GM18511 (cell line): ENCODE measurements at regions not wholly inside any gene's neighbourhood (a gene's known extent, or its start where the extent isn't known, plus 50 kb on each side); places are given as distances from the start of the nearest gene placed in this dataset.

Experiments used
- ATAC-seq: cut with Tn5 transposase; IDR thresholded peaks from one replicate; pipeline ENCODE4 v1.9.1; 2021; ENCODE audit warnings: mild to moderate bottlenecking, moderate library complexity; ENCODE audit not compliant: unreplicated experiment

- no peak for ATAC-seq
Measured at GRCh38 chr14:83462759-83463158, 1929.1 kb upstream of the SEL1L start.

DNA sequence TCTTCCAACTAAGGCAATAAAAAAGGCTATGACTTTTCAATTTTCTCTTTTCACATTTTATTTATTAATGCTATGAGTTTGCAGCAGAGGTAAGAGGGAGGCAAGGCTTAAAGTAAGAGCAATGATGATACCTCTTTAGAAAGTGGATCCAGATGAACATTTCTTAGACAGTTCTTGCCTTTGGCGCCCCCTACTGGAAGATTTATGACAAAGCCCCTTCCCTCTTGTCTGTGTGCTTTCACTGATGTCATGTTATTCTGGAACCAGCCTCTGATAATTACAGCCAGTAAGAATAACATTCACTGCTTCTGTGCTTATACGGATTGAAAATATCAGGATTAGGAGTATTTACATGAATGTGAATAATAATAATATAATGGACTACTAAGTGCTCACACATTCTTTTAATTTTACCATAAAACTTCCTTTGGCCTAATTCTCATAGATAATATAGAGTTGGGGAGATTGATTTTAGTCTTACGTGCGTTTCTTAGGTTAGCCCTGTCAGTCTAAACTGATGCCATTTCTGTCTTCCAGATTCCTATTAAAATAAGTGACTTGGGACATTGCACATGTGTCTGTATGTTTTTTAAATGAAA lies 1929.9 kb upstream of the SEL1L start:
- no peak for ATAC-seq

- no peak for ATAC-seq
Measured at GRCh38 chr14:83467811-83468210, 1934.2 kb upstream of the SEL1L start.

GRCh38 chr14:83470466-83470865 lies 1936.8 kb upstream of the SEL1L start:
- no peak for ATAC-seq

GRCh38 chr14:83470959-83471695 lies 1937.5 kb upstream of the SEL1L start:
- ATAC-seq: no peak

GRCh38 chr14:83473416-83474235 lies 1940.0 kb upstream of the SEL1L start:
- no peak for ATAC-seq

DNA sequence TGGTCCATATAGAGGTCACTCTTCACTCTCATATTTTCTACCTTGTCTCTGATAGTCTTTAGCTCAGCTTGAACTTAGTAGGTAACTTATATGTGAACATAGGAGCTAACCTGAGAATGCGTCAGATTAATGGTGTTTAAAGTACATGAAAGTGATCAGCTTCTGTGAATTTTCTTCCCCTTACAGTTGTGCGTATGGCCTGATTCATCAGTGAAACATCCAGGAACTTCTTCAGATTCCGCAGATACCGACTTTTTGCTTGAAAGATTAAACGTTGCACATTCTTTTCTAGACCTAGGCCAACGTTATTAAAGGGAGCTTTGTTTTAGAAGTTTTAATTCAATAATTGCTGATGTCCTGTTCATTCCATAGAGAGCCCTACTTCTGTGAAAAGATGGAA lies 1945.1 kb upstream of the SEL1L start:
- ATAC-seq: no peak

DNA sequence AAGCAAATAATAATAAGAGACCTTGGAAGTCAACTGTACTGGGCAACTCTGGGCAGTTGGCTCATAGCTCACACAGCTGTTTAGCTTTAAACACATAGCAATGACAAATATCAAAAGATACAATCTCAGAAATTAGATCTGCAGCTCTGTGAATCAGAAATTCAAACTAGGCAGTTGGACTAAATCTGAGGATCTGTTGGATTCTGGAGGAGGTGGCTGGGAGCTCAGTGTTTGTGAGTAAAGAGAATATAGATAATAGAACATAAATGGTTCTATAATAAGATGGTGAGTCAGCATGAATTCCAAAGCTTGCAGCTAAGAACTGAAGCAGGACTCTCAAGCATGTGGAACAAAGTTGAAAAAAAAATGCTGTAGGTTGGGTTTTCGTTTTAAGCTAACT lies 1949.4 kb upstream of the SEL1L start:
- no peak for ATAC-seq

GRCh38 chr14:83485591-83485990 lies 1951.9 kb upstream of the SEL1L start:
- no peak for ATAC-seq

DNA sequence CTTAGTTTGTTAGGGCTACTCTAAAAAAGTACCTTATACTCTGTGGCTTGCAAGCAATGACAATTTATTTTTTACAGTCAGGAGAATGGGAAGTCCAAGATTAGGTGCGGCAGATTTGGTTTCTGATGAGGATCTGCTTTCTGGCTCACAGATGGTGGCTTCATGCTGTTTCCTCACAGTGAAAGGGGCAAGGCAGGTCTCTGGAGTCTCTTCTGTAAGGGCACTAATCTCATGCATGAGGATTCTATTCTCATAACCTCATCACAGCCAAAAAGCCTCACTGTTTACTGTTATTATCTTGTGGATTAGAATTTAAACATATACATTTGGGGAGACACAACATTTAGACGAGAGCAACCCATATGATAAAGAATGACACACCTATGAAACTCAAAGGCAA lies 1957.4 kb upstream of the SEL1L start:
- ATAC-seq: no peak

- no peak for ATAC-seq
Measured at GRCh38 chr14:83520837-83521236, 1987.2 kb upstream of the SEL1L start.

- no peak for ATAC-seq
Measured at GRCh38 chr14:83529531-83529930, 1995.9 kb upstream of the SEL1L start.

- ATAC-seq: no peak
Measured at GRCh38 chr14:83533734-83534133, 1996.2 kb upstream of the FLRT2 start.

- ATAC-seq: no peak
Measured at GRCh38 chr14:83534995-83535394, 1994.9 kb upstream of the FLRT2 start.

DNA sequence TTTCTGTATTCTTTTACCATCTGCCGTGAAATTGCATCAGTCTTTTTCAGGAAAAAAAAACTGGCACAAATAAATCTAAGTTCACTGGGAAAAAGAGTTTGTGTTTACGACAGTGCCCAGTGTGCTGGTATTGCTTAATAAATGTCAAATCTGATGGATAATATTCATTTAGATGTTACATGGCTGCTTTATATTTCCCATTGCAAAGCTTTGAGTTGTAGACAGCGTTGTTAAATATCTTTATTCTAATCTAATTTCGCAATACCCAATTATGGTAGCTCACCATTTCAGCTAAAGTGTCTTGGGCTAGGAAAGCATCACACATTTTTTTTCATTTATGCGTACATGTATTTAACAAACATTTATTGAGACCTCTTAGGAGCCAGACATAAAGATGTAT lies 1994.5 kb upstream of the FLRT2 start:
- no peak for ATAC-seq

DNA sequence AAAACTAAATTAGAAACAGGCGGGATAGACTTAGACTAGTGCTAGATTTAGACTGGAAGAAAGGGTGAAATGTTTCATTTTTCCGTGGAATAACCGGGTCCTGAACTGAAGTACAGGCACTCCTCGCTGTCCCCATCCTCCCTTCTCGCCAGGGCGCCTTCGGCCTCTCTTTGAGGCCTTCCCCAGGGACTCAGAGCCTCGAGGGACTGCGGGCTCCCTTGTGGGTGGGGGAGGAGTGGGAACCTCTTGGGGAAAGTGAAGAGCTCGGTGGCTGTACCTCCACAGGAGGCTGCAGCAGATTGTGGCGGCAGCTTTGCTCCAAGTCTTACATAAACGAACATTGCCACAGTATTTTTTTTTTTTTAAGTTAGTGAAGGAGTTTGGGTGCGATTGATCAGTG lies 1988.8 kb upstream of the FLRT2 start:
- ATAC-seq: no peak

DNA sequence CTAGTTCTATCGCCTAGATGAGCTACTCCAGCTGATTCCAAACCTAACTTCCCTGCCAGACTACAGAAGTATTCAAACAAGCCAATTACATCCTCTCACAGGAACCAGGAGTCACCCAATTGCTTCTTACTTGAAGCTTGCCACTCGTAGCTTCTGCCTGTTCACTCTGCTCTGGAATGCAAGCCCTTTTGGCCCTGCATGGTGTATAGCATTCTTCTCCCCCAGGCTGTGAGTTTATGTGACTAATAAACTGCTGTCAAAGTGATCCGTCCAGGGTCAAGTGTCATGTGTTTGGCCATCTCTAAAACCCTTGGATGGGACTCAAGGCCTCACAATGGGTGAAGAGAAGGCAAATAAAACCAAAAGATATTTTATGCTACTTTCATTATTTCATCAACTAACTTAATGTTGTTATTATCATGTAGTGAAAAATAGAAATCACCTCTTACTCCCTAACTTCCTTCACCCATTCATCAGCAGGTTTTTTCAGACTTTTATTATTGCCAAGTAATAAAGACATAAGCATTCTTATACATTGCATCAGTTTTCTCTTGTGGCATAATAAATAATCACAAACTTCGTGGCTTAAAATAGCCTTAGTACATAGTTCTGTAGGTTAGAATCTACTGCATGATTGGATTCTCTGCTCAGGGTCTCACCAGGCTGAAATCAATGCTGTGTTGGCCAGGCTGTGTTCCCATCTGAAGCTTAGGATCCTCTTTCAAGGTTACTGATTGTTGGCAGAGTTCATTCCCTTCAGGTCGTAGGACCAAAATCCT lies 1981.7 kb upstream of the FLRT2 start:
- ATAC-seq: no peak

DNA sequence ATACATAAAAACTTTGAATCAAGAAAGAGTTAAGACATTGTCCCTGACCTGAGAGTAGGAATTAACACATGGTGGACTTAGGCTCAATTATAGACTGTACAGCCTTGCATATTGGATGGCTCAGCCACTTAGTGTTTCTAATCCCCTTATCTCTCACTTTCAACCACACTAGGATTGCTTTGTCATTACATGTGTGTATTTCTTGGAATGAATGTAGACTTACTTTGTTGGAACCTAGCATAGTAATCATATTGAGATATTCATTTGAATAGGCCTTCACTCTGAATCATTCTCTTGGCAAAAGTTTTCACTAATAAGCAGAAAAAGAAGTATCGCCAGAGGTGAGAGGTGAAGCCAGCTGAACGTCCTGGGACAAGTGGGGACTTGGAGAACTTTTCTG lies 1973.9 kb upstream of the FLRT2 start:
- ATAC-seq: no peak

GRCh38 chr14:83556746-83557453 lies 1973.0 kb upstream of the FLRT2 start:
- ATAC-seq: no peak

DNA sequence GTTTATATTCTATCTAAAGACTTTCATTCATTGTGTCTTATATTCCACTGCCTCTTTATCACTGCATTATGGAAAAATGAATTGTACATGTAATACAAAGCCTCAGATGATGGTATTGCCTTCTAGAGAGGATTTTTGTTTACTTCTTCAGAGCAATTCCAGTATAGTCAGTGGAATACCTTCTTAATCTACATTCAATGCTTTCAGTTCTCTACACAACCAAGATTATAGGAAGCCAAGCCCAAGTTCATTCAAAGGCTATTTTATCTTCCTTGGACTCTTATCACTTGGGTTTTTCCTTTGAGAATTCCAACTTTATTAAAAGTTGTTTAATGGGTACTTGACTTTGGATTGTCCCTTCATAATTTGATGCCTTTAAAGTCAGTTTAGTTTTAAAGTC lies 1971.0 kb upstream of the FLRT2 start:
- no peak for ATAC-seq

DNA sequence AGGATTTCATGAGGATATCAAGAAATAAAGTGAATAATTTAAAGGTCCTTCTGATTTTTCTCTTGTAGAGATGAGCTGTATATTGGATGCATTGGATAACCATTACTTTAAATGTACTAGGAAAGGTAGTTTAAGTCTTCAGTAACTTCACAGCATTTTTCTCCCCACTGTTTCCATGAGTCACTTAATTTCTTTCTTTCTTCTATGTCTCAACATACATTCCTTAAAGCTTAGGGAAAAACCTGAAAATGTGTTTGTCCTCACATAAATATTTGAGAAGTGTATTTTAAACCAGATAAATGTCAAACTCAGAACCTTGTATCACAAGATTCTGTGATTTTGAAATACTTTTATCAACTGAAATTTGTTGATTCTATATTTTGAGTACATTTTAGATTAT lies 1970.2 kb upstream of the FLRT2 start:
- ATAC-seq: no peak
